ENCODE measurements at regions not wholly inside any gene's neighbourhood (a gene's known extent, or its start where the extent isn't known, plus 50 kb on each side); places are given as distances from the start of the nearest gene placed in this dataset.
"Not testable (repeated sequence)": the region's sequence is repeated elsewhere in the genome, so short reads cannot be mapped to it uniquely, and the experiment has no call there.

- DNase-seq = no peak
Measured at GRCh38 chr4:13903901-13904300, 276.4 kb upstream of the BOD1L1 start.

GRCh38 chr4:13905543-13905942 lies 278.0 kb upstream of the BOD1L1 start:
- no peak for DNase-seq

GRCh38 chr4:13906727-13907126 lies 279.2 kb upstream of the BOD1L1 start:
- DNase-seq = no peak

- no peak for DNase-seq
Measured at GRCh38 chr4:13907255-13907751, 279.8 kb upstream of the BOD1L1 start.

DNA sequence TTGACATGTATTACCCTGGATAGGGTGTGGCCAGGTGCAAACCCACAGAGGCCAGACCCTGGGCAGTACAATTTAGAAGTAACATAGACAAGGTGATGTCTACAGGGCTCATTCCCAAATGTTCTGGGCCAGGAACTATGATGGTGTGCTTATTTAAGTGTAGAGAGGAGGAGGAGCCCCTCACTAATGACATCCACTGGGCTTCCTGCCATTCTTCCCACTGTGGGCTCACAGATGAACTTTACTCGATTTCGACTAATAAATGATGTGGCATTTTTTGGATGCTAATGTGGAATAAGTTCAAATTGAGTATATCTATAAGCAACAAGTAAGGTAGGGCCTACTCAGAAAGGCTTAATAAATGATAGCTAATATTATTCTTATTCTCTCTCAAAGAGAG lies 280.9 kb upstream of the BOD1L1 start:
- no peak for DNase-seq

GRCh38 chr4:13910556-13910955 lies 283.0 kb upstream of the BOD1L1 start:
- no peak for DNase-seq

GRCh38 chr4:13911256-13911655 lies 283.7 kb upstream of the BOD1L1 start:
- DNase-seq = no peak

GRCh38 chr4:13912436-13912925 lies 285.0 kb upstream of the BOD1L1 start:
- DNase-seq = no peak

DNA sequence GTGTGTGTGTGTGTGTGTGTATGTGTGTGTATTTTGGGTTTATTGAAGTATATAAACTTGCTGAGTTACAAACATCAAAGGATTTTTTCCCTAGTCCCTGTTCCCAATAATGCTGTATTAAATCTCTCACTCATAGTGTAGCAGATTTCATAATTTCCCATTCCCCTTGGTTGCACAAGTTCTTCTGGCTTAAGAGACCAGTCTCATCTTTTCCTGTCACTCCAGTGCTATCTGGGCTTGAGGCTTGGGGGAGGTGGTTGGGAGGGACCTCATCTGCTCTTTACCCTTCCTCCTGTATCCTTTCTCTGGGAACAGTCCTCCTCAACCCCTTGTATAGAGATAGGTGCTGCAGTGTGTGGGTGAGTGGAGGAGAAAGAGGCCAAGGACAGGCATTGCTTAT lies 285.4 kb upstream of the BOD1L1 start:
- DNase-seq = no peak

GRCh38 chr4:13917015-13917414 lies 289.5 kb upstream of the BOD1L1 start:
- no peak for DNase-seq

DNA sequence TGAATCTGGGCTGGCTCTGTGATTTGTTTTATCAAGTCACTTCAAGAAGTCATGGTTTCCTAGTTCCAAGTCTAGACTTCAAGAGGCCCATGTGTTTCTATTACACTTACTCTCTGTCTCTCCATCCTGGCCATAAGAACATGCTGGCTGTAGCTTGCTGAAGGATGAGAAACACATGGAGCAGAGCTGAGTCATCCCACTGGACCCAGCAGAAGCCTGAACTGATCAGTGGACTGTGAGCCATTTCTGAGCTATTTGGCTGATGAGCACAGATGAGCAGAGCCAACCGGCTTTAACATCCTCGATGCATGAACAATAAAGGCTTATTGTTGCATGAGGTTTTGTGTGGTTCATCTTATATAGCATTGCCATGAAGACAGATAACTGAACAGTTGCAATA lies 290.6 kb upstream of the BOD1L1 start:
- DNase-seq = no peak

DNA sequence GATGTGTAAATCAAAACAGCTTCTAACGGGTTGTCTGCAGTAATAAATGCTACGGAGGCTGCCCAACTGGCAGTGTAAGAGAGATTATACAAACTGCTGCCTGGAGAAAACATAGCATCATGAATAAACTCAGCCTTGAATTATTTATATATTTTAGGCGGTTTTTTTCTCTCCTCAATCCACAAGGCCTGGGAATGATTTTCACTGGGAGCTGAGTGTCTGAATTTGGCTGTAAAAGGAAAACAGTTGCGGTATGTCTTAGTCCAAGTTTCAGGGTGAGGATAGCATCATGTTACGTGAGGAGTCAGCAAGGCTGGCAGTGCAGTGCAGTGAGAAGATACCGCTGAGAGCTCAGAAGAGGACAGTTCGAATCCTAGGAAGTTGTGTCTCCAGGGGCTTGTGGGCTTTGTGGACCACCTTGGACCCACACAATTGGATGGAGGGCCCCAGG lies 291.5 kb upstream of the BOD1L1 start:
- no peak for DNase-seq

DNA sequence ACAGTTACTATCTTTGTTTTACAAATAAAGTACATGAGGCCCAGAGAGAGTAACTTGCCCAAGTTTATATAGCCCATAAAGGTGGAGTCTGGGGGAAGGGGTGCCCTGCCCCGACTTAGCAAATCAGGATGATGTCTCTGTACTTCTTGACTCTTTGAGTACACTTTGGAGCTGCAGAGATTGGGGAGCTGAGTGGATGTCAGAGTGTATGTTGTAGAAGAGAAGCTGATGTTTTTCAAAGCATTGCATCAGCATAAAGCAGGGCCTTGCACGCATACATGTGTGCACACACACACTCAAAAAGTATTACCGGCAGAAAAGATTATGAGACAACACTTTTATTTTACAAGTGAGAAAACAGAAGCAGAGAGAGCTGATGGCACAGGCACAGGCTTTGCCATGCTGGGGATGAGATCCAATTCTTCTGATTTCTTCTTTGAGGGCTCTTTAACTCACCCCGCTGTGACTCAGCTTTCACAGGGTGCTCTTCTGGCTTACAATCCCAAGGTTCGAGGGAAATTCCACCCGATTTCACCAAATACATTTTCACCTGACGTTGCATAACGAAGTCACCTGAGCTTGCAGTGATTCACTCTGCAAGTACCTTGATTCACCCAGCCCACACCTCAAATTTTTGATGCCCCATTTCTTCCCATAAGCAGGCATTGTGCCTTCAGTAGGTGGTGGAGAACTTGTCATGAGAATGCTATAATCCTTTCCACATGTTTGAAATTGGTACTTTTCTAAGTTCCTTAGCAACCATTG lies 292.8 kb upstream of the BOD1L1 start:
- DNase-seq = no peak

DNA sequence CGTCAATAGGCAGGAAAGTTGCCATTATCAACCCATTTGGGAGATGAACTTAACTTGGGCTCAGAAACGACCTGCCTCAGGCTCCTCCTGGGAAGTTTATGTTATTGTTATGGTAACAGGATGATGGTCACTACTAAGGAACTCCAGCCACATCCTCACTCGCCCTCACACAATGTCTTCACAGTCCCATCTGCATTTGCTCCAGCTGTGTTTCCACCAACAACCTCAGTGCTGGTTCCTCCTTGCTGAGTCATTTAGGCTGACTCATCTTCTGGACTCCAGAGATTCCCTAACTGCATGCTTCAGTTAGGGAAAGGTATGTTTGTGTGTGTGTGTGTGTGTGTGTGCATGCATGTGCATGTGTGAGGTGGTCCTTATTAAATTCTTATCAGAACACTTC lies 293.4 kb upstream of the BOD1L1 start:
- no peak for DNase-seq

- DNase-seq = no peak
Measured at GRCh38 chr4:13921805-13922204, 294.3 kb upstream of the BOD1L1 start.

GRCh38 chr4:13922459-13922858 lies 294.9 kb upstream of the BOD1L1 start:
- no peak for DNase-seq

DNA sequence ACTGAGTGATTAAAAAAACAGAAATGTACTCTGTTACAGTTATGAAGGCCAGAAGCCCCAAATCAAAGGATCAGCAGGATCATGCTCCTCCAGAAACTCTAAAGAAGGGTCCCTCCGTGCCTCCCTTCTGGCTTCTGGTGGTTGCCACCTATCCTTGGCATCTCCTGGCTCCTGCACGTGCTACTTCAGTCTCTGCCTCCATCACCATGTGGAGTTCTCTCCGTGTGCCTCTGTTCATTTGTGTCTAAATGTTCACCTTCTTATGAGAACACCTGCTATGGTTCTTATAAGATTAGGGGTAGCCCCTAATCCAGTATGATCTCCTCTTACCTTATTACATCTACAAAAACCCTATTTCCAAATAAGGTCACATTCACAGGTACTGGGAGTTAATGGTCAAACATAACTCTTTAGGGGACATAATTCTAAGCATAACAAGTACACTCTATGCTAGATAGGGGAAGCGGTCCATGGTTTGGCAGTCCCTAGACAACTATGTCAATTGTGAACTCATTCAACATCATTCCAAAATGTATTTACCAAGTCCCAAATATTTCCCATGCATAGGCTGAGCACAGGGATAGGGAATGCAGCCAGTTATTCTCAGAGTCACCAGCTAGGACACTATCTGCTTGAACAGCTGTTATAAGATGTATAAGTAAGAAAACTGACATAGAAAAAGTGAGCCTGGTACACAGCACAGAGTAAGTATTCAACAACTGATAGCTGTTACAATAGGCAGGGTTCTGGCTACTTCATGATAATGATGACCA lies 295.5 kb upstream of the BOD1L1 start:
- DNase-seq = no peak

GRCh38 chr4:13924900-13925299 lies 297.4 kb upstream of the BOD1L1 start:
- DNase-seq = not testable (repeated sequence)

DNA sequence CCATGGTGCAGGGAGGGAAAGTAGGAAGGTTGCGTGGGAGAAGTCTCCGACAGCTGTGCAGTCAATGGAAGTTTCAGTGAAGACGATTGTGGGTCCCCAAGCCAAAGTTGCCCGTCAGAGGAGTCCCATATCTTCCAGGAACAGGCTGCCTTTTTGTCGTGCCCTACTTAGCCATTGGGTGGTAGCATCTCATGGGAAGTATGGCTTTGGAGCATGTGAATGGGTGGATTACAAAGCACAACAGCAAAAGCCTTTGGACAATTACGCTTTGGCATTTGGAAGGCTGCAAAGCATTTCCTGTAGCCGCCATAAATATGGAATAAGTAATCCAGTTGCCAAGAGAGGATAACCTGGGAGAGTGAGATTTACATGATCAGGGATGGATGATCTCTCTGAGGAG lies 300.7 kb upstream of the BOD1L1 start:
- DNase-seq = no peak

DNA sequence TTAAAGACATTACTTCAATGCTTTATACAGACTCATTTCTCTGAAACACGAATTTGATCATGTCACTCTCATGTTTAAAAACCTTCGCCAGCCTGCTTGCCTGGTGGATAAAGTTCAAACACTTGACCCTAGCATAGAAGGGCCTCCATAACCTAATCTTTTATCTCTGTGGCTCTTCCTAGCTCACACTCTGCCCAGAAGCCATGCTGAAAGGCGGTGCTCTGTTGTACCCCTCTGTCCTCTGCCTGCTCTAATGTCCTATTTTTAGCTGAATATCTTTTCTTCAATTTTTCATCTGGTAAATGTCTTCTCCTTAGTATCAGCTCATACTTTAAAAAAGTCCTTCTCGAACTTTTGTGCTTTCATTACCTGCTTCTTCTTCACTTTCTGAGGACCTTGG lies 302.6 kb upstream of the BOD1L1 start:
- DNase-seq = no peak

- DNase-seq = no peak
Measured at GRCh38 chr4:13933191-13933590, 305.7 kb upstream of the BOD1L1 start.

- no peak for DNase-seq
Measured at GRCh38 chr4:13938299-13938698, 310.8 kb upstream of the BOD1L1 start.

DNA sequence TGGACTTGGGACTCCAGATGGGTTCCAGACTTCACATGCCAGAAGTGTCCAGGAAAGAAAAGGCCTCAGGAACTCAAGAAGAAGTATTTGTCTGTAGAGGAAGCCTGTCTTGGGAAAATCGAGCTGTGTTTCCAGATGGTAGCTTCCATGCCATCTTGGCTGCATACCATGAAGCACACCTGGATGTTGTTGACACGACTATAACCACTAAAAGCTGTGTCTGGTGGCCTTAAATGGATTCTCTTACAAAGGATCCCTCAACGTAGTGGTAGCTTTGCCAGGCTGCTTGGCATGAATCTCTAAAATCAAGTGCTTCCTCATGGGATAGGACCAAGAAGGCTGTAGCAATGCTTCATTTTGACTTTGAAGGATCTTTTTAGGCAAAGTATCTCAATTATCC lies 313.4 kb upstream of the BOD1L1 start:
- no peak for DNase-seq

- no peak for DNase-seq
Measured at GRCh38 chr4:13942977-13943376, 315.5 kb upstream of the BOD1L1 start.
